ENCODE measurements at regions not wholly inside any gene's neighbourhood (a gene's known extent, or its start where the extent isn't known, plus 50 kb on each side); places are given as distances from the start of the nearest gene placed in this dataset.

DNA sequence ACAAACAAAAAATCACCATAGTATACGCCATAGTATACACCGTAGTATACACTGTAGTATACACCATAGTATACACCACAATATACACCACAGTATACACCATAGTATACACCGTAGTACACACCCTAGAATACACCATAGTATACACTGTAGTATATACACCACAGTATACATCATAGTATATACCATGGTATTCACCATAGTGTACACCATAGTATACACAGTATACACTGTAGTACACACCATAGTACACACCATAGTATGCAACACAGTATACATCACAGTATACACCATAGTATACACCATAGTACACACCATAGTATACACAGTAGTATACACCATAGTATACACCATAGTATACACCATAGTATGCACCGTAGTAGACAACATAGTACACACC lies 157.6 kb upstream of the ADARB2 start:
- H3K4me1 ChIP-seq, result no peaks in the 10 kb centered on the region
- no peak for DNase-seq
- H3K36me3 ChIP-seq (ENCODE audit: low read depth, missing control alignments), result no peaks in the 10 kb centered on the region
- TF ChIP-seq CTCF (IDR thresholded peaks at IDR 0.05) (no peak), POLR2A (IDR thresholded peaks at IDR 0.05) (no peak)
- no peaks in the 10 kb centered on the region for H3K27me3 ChIP-seq
- H3K4me3 ChIP-seq, result no peak overlapping the region
- intact Hi-C loops (cut with DNase I; ENCODE audit: low total_unique reads), result no loop called here
- H3K27ac ChIP-seq, result no peak overlapping the region
- WGBS, 2 donors, result 96 to 97% methylated on average over 4 of the region's 4 CpGs
- H3K9me3 ChIP-seq, result no peaks in the 10 kb centered on the region

- no peaks in the 10 kb centered on the region for H3K9me3 ChIP-seq
- DNase-seq, result no peak
- WGBS, 2 donors, result 64 to 75% methylated on average over 9 of the region's 9 CpGs
Measured at GRCh38 chr10:1893941-1894340, 156.6 kb upstream of the ADARB2 start.

GRCh38 chr10:1886039-1886438 lies 148.7 kb upstream of the ADARB2 start:
- H3K27me3 ChIP-seq, result no peaks in the 10 kb centered on the region
- H3K36me3 ChIP-seq (ENCODE audit: low read depth, missing control alignments), result no peaks in the 10 kb centered on the region
- H3K27ac ChIP-seq, result no peak overlapping the region
- DNase-seq, result no peak
- H3K9me3 ChIP-seq, result no peaks in the 10 kb centered on the region
- intact Hi-C loops (cut with DNase I; ENCODE audit: low total_unique reads), result no loop called here
- TF ChIP-seq CTCF (IDR thresholded peaks at IDR 0.05) (no peak), POLR2A (IDR thresholded peaks at IDR 0.05) (no peak)
- 82 to 84% methylated on average over 1 of the region's 1 CpG for WGBS, 2 donors
- H3K4me1 ChIP-seq, result no peaks in the 10 kb centered on the region
- no peak overlapping the region for H3K4me3 ChIP-seq

More at GRCh38 chr10:1893941-1894340, 156.6 kb upstream of the ADARB2 start:
- Histone ChIP-seq H3K27me3 (no peaks in the 10 kb centered on the region), H3K4me3 (no peak overlapping the region), H3K4me1 (no peaks in the 10 kb centered on the region), H3K36me3 (ENCODE audit: low read depth, missing control alignments) (no peaks in the 10 kb centered on the region), H3K27ac (no peak overlapping the region)
- intact Hi-C loops (cut with DNase I; ENCODE audit: low total_unique reads), result no loop called here
- TF ChIP-seq CTCF (IDR thresholded peaks at IDR 0.05) (no peak), POLR2A (IDR thresholded peaks at IDR 0.05) (no peak)

DNA sequence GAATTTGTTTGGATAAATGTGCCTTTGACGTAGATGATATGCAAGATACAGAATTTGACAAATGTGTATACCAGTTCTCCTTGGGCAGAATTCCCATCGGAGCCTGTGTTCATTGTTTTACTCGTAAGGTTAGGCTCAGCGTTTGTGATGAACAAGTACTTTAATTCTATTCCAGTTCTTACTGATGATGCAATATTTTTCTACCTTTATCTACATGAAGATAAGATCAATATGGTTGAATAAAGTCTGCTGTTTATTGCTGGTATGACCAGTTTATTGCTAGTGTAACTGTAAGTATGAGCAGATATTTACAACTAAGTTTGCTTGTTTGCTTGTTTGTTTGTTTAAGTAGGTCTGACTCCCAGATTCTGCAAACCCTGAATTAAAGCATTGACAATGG lies 145.4 kb upstream of the ADARB2 start:
- H3K27ac ChIP-seq, result no peak overlapping the region
- no peaks in the 10 kb centered on the region for H3K27me3 ChIP-seq
- TF ChIP-seq POLR2A (IDR thresholded peaks at IDR 0.05), result no peak
- TF ChIP-seq CTCF (IDR thresholded peaks at IDR 0.05), result no peak
- no peak for DNase-seq
- intact Hi-C loops (cut with DNase I; ENCODE audit: low total_unique reads), result no loop called here
- no peaks in the 10 kb centered on the region for H3K9me3 ChIP-seq
- no peak overlapping the region for H3K4me3 ChIP-seq
- no peaks in the 10 kb centered on the region for H3K36me3 ChIP-seq (ENCODE audit: low read depth, missing control alignments)
- H3K4me1 ChIP-seq, result no peaks in the 10 kb centered on the region
- WGBS, 2 donors, result 90 to 91% methylated on average over 4 of the region's 4 CpGs

- Histone ChIP-seq H3K27me3 (no peaks in the 10 kb centered on the region), H3K9me3 (no peaks in the 10 kb centered on the region), H3K36me3 (ENCODE audit: low read depth, missing control alignments) (no peaks in the 10 kb centered on the region), H3K27ac (no peak overlapping the region), H3K4me1 (no peaks in the 10 kb centered on the region), H3K4me3 (no peak overlapping the region)
- intact Hi-C loops (cut with DNase I; ENCODE audit: low total_unique reads), result no loop called here
- 68 to 77% methylated on average over 10 to 12 of the region's 12 CpGs for WGBS, 2 donors
- no peak for TF ChIP-seq CTCF (IDR thresholded peaks at IDR 0.05)
- TF ChIP-seq POLR2A (IDR thresholded peaks at IDR 0.05), result no peak
- no peak for DNase-seq
Measured at GRCh38 chr10:1882180-1882579, 144.9 kb upstream of the ADARB2 start.
